ENCODE measurements at regions not wholly inside any gene's neighbourhood (a gene's known extent, or its start where the extent isn't known, plus 50 kb on each side); places are given as distances from the start of the nearest gene placed in this dataset.

DNA sequence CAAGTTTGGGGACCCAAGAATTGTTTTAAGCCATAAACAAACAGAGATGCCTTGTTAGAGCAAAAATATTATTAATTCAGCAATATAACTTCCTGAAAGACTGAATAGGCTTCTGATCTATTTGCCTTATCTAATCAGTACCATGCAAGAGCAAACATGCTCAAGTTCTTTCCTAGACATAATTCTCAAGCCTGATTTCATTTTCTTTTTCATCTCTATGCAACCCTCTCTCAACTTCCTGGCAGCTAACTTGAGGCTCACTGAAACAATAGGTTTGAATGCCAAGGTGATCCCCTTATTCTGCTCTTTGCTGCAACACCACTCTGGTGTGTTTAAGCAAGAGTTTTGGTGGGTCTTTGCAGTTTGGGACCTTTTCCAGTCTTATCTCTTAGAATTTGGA is 230.9 kb upstream of the CD96 start:
- ATAC-seq = no peak
- no peak for TF ChIP-seq PPARA (CRISPR knock-in tag; IDR thresholded peaks at IDR 0.05; ENCODE audit: borderline replicate concordance)
- TF ChIP-seq ESRRG (CRISPR knock-in tag; IDR thresholded peaks at IDR 0.05) = no peak
- no peak for TF ChIP-seq ZNF565 (CRISPR knock-in tag; conservative IDR thresholded peaks at IDR 0.05; ENCODE audit: low read depth)
- no peak for TF ChIP-seq RARB (CRISPR knock-in tag; IDR thresholded peaks at IDR 0.05)
- no peak for TF ChIP-seq TCF4 (CRISPR knock-in tag; IDR thresholded peaks at IDR 0.05; ENCODE audit: borderline replicate concordance)
- no peak for TF ChIP-seq ISL1 (CRISPR knock-in tag; IDR thresholded peaks at IDR 0.05)
- TF ChIP-seq, protein P1, sequence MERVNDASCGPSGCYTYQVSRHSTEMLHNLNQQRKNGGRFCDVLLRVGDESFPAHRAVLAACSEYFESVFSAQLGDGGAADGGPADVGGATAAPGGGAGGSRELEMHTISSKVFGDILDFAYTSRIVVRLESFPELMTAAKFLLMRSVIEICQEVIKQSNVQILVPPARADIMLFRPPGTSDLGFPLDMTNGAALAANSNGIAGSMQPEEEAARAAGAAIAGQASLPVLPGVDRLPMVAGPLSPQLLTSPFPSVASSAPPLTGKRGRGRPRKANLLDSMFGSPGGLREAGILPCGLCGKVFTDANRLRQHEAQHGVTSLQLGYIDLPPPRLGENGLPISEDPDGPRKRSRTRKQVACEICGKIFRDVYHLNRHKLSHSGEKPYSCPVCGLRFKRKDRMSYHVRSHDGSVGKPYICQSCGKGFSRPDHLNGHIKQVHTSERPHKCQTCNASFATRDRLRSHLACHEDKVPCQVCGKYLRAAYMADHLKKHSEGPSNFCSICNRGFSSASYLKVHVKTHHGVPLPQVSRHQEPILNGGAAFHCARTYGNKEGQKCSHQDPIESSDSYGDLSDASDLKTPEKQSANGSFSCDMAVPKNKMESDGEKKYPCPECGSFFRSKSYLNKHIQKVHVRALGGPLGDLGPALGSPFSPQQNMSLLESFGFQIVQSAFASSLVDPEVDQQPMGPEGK (CRISPR knock-in tag; IDR thresholded peaks at IDR 0.05; ENCODE audit: borderline replicate concordance) = no peak
- no peak for TF ChIP-seq ARNTL (CRISPR knock-in tag; IDR thresholded peaks at IDR 0.05; ENCODE audit: borderline replicate concordance, low read depth)
- no peak for TF ChIP-seq ZFP3 (CRISPR knock-in tag; IDR thresholded peaks at IDR 0.05)
- TF ChIP-seq CSDC2 (CRISPR knock-in tag; IDR thresholded peaks at IDR 0.05) = no peak
- TF ChIP-seq, protein P2, sequence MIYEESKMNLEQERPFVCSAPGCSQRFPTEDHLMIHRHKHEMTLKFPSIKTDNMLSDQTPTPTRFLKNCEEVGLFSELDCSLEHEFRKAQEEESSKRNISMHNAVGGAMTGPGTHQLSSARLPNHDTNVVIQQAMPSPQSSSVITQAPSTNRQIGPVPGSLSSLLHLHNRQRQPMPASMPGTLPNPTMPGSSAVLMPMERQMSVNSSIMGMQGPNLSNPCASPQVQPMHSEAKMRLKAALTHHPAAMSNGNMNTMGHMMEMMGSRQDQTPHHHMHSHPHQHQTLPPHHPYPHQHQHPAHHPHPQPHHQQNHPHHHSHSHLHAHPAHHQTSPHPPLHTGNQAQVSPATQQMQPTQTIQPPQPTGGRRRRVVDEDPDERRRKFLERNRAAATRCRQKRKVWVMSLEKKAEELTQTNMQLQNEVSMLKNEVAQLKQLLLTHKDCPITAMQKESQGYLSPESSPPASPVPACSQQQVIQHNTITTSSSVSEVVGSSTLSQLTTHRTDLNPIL (CRISPR knock-in tag; IDR thresholded peaks at IDR 0.05; ENCODE audit: low read depth) = no peak
- no peak for TF ChIP-seq OSR1 (CRISPR knock-in tag; IDR thresholded peaks at IDR 0.05)
- TF ChIP-seq TOX (CRISPR knock-in tag; IDR thresholded peaks at IDR 0.05; ENCODE audit: borderline replicate concordance) = no peak
- TF ChIP-seq, protein P3, sequence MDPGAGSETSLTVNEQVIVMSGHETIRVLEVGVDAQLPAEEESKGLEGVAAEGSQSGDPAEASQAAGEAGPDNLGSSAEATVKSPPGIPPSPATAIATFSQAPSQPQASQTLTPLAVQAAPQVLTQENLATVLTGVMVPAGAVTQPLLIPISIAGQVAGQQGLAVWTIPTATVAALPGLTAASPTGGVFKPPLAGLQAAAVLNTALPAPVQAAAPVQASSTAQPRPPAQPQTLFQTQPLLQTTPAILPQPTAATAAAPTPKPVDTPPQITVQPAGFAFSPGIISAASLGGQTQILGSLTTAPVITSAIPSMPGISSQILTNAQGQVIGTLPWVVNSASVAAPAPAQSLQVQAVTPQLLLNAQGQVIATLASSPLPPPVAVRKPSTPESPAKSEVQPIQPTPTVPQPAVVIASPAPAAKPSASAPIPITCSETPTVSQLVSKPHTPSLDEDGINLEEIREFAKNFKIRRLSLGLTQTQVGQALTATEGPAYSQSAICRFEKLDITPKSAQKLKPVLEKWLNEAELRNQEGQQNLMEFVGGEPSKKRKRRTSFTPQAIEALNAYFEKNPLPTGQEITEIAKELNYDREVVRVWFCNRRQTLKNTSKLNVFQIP (CRISPR knock-in tag; IDR thresholded peaks at IDR 0.05; ENCODE audit: borderline replicate concordance, low read depth) = no peak
- no peak for TF ChIP-seq SNAI2 (CRISPR knock-in tag; IDR thresholded peaks at IDR 0.05)
- no peak for TF ChIP-seq ZNF70 (CRISPR knock-in tag; IDR thresholded peaks at IDR 0.05)

DNA sequence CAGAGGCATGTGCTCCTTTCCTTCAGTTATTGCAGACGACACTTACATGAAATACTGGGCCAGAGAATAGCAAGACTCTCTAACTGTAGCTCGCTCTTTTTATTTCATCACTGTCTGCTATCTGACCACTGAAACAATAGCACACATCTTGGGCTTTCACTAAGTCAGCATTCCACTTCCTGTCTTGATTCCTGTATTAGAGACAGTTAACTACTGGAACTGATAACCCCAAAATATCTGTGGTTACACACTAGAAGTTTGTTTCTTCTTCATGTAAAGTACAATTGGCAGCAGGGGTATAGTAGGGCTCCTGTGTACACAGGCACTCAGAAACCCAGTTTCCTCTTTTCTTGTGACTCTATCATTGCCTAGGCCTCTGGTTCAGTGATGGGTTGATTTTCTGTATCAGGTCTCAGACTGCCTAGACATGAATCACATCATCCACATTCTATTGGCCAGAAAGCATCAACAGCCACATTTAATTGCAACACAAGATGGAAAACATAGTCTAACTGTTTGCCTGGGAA is 230.2 kb upstream of the CD96 start:
- TF ChIP-seq ZNF8 (CRISPR knock-in tag; IDR thresholded peaks at IDR 0.05) = no peak
- TF ChIP-seq PPARA (CRISPR knock-in tag; IDR thresholded peaks at IDR 0.05; ENCODE audit: borderline replicate concordance) = no peak
- TF ChIP-seq BACH2 (CRISPR knock-in tag; IDR thresholded peaks at IDR 0.05; ENCODE audit: borderline replicate concordance) = no peak
- no peak for TF ChIP-seq TCF4 (CRISPR knock-in tag; IDR thresholded peaks at IDR 0.05; ENCODE audit: borderline replicate concordance)
- no peak for TF ChIP-seq ZC3H10 (CRISPR knock-in tag; IDR thresholded peaks at IDR 0.05)
- no peak for TF ChIP-seq ARNTL (CRISPR knock-in tag; IDR thresholded peaks at IDR 0.05; ENCODE audit: borderline replicate concordance, low read depth)
- TF ChIP-seq, protein P2 (CRISPR knock-in tag; IDR thresholded peaks at IDR 0.05; ENCODE audit: low read depth) = no peak
- TF ChIP-seq CSDC2 (CRISPR knock-in tag; IDR thresholded peaks at IDR 0.05) = no peak
- TF ChIP-seq OSR1 (CRISPR knock-in tag; IDR thresholded peaks at IDR 0.05) = no peak
- TF ChIP-seq ZFP3 (CRISPR knock-in tag; IDR thresholded peaks at IDR 0.05) = no peak
- no peak for TF ChIP-seq ZNF565 (CRISPR knock-in tag; conservative IDR thresholded peaks at IDR 0.05; ENCODE audit: low read depth)
- TF ChIP-seq ZNF70 (CRISPR knock-in tag; IDR thresholded peaks at IDR 0.05) = no peak
- TF ChIP-seq, protein P1 (CRISPR knock-in tag; IDR thresholded peaks at IDR 0.05; ENCODE audit: borderline replicate concordance) = no peak
- TF ChIP-seq ZFP30 (CRISPR knock-in tag; IDR thresholded peaks at IDR 0.05) = no peak
- no peak for TF ChIP-seq SNAI2 (CRISPR knock-in tag; IDR thresholded peaks at IDR 0.05)
- TF ChIP-seq ESRRG (CRISPR knock-in tag; IDR thresholded peaks at IDR 0.05) = no peak
- TF ChIP-seq ISL1 (CRISPR knock-in tag; IDR thresholded peaks at IDR 0.05) = no peak
- TF ChIP-seq, protein P3 (CRISPR knock-in tag; IDR thresholded peaks at IDR 0.05; ENCODE audit: borderline replicate concordance, low read depth) = no peak
- no peak for ATAC-seq
